GM12878 (cell line): ENCODE measurements at regions not wholly inside any gene's neighbourhood (a gene's known extent, or its start where the extent isn't known, plus 50 kb on each side); places are given as distances from the start of the nearest gene placed in this dataset.

ENCODE experiments used
- ATAC-seq: fragments of 200-7000 bp; cut with Tn5 transposase; 3 replicates; pipeline ENCODE4 v1.9.1; 2020; ENCODE audit warnings: mild to moderate bottlenecking, moderate library complexity
- BruUV-seq: library from RNA; stranded (reverse); fragments of 400-500 nt; replicated peaks from 2 replicates; lab custom pipeline; 2021; lab: Mats Ljungman, UMichigan
- CTCF ChIA-PET: fragments of 300-600 bp; sonication (Branson Sonifier 250); formaldehyde crosslinking; extraction: SDS; loops from one replicate; lab custom pipeline; 2021; ENCODE audit warnings: inconsistent platforms; lab: Yijun Ruan, JAX
- POLR2A ChIA-PET: fragments of 350-600 bp; formaldehyde crosslinking; extraction: SDS; loops from one replicate; lab custom pipeline; 2021; ENCODE audit warnings: inconsistent platforms; lab: Charles Lee
- RAD21 ChIA-PET: fragments of 300-600 bp; sonication (Branson Sonifier 250); formaldehyde crosslinking; loops from one replicate; lab custom pipeline; 2023; ENCODE audit warnings: antibody characterized with exemption; ENCODE audit not compliant: unreplicated experiment; lab: Charles Lee
- SMC1A ChIA-PET: fragments of 300-600 bp; sonication (Branson Sonifier 250); formaldehyde crosslinking; loops from one replicate; lab custom pipeline; 2023; ENCODE audit not compliant: unreplicated experiment, uncharacterized antibody; lab: Charles Lee
- DNase-seq: peaks from one replicate; pipeline ENCODE4 v3.0.0-alpha.2; 2011; ENCODE audit warnings: low read depth, low spot score
- FAIRE-seq: peaks from 3 replicates; lab custom pipeline; 2011; peaks lifted over from hg19 to GRCh38; lab: Jason Lieb, UNC
- H2AFZ ChIP-seq: 2 replicates; pipeline ENCODE4 v1.6.0; 2011; ENCODE audit warnings: low read depth, low read length, control low read depth; ENCODE audit not compliant: control insufficient read depth
- H3K27ac ChIP-seq: 2 replicates; pipeline ENCODE4 v1.5.1; 2011; ENCODE audit warnings: control low read depth; ENCODE audit not compliant: control insufficient read depth, insufficient read depth
- H3K27me3 ChIP-seq, 2 experiments: replicated peaks in 1 of 2; 2 replicates each; pipeline versions ENCODE4 v1.6.0 to v1.6.1; 2011; ENCODE audit warnings: low read length in 1 of 2; ENCODE audit not compliant: control insufficient read depth in 2 of 2, insufficient read depth in 2 of 2
- H3K36me3 ChIP-seq, 2 experiments: 2 replicates each; pipeline ENCODE4 v1.5.1; 2011; ENCODE audit warnings: low read length in 1 of 2; ENCODE audit not compliant: control insufficient read depth in 2 of 2, insufficient read depth in 2 of 2
- H3K4me1 ChIP-seq: 2 replicates; pipeline ENCODE4 v1.6.1; 2011; ENCODE audit warnings: mild to moderate bottlenecking, low read length, moderate library complexity, mixed read lengths; ENCODE audit not compliant: control insufficient read depth, insufficient read depth
- H3K4me2 ChIP-seq: 2 replicates; pipeline ENCODE4 v1.6.0; 2011; ENCODE audit warnings: control low read depth; ENCODE audit not compliant: control insufficient read depth, insufficient read depth
- H3K4me3 ChIP-seq: fragments of 200-600 bp; sonication (generic); 2 replicates; pipeline ENCODE4 v1.5.1; 2016
- H3K79me2 ChIP-seq: 2 replicates; pipeline ENCODE4 v1.6.0; 2011; ENCODE audit warnings: low read length; ENCODE audit not compliant: control insufficient read depth, insufficient read depth
- H3K9ac ChIP-seq: 2 replicates; pipeline ENCODE4 v1.8.0; 2011; ENCODE audit warnings: low read length, control low read depth, mixed read lengths; ENCODE audit not compliant: control insufficient read depth, insufficient read depth
- H3K9me3 ChIP-seq: replicated peaks from 3 replicates; pipeline ENCODE4 v1.5.1; 2011; ENCODE audit warnings: mild to moderate bottlenecking, low read length; ENCODE audit not compliant: control insufficient read depth, insufficient read depth
- H4K20me1 ChIP-seq: 2 replicates; pipeline ENCODE4 v1.6.0; 2011; ENCODE audit not compliant: control insufficient read depth, insufficient read depth
- ATF2 ChIP-seq: IDR thresholded peaks from 2 replicates; pipeline ENCODE4 v1.6.1; 2012; ENCODE audit warnings: low read length, inconsistent platforms
- BRCA1 ChIP-seq: IDR thresholded peaks from 2 replicates; pipeline ENCODE4 v1.6.1; 2011; ENCODE audit warnings: low read depth, low read length, improper control_type of control experiment
- MTA3 ChIP-seq: IDR thresholded peaks from 2 replicates; pipeline ENCODE4 v1.6.1; 2012; ENCODE audit warnings: low read length, inconsistent platforms, borderline replicate concordance
- SIX5 ChIP-seq: IDR thresholded peaks from 2 replicates; pipeline ENCODE4 v1.6.1; 2011; ENCODE audit warnings: mild to moderate bottlenecking, low read depth, low read length, moderate library complexity; ENCODE audit not compliant: severe bottlenecking
- SMARCA5 ChIP-seq: fragments of 450-650 bp; IDR thresholded peaks from 2 replicates; pipeline ENCODE4 v1.6.1; 2017; ENCODE audit warnings: mild to moderate bottlenecking
- SUZ12 ChIP-seq: fragments of 200-600 bp; sonication (generic); IDR thresholded peaks from one replicate; pipeline ENCODE4 v1.6.1; 2018; ENCODE audit warnings: antibody characterized with exemption, mild to moderate bottlenecking; ENCODE audit not compliant: unreplicated experiment
- YY1 ChIP-seq: IDR thresholded peaks from 2 replicates; pipeline ENCODE4 v1.6.1; 2011; ENCODE audit warnings: low read depth, mild to moderate bottlenecking, low read length
- ZNF217 ChIP-seq: fragments of 450-650 bp; IDR thresholded peaks from 2 replicates; pipeline ENCODE4 v1.6.1; 2017; ENCODE audit warnings: antibody characterized with exemption, mild to moderate bottlenecking
- in situ Hi-C: fragments of 300-500 bp; cut with MboI; formaldehyde crosslinking; loops from 9 replicates; pipeline ENCODE4 v1.14.3; 2018; ENCODE audit warnings: mixed read lengths
- intact Hi-C: fragments of 100-400 bp; cut with micrococcal nuclease; formaldehyde crosslinking; loops from one replicate; pipeline ENCODE4 v1.14.2; 2022; ENCODE audit not compliant: unreplicated experiment
- TF ChIP-seq, protein P1 (sequence below): IDR thresholded peaks from 2 replicates; pipeline ENCODE4 v1.6.1; 2011; ENCODE audit warnings: low read depth, low read length, improper control_type of control experiment, borderline replicate concordance
- TF ChIP-seq, protein P2 (sequence below): fragments of 450-650 bp; IDR thresholded peaks from 2 replicates; pipeline ENCODE4 v1.6.1; 2018; ENCODE audit warnings: mild to moderate bottlenecking, low read depth, moderate library complexity; ENCODE audit not compliant: partially characterized antibody
- TF ChIP-seq, protein P3 (sequence below): IDR thresholded peaks from 2 replicates; pipeline ENCODE4 v1.6.1; 2012; ENCODE audit warnings: improper control_type of control experiment, low read depth, low read length; ENCODE audit not compliant: insufficient replicate concordance
- TF ChIP-seq, protein P4 (sequence below): fragments of 150-350 bp; IDR thresholded peaks from 2 replicates; pipeline ENCODE4 v1.6.1; 2014; ENCODE audit warnings: mild to moderate bottlenecking, low read depth, low read length

GRCh38 chr4:176539785-176540175 lies 220.0 kb downstream of the SPCS3 start:
- no peaks in the 10 kb centered on the region for H3K4me1 ChIP-seq
- FAIRE-seq = no peak
- ATAC-seq = no peak
- intact Hi-C loops (no loop called here), in situ Hi-C loops (no loop called here)
- H3K4me2 ChIP-seq = no peak overlapping the region
- ChIA-PET CTCF (no interaction called here), RAD21 (no interaction called here), SMC1A (no interaction called here), POLR2A (interaction anchor here (0.7 kb wide), 1 partner anchor 46 kb away, joined by 13 read pairs; no protein-coding TSS in a partner anchor)
- no peaks in the 10 kb centered on the region for H3K9me3 ChIP-seq
- H3K27ac ChIP-seq = no peak overlapping the region
- no peak for DNase-seq
- H3K79me2 ChIP-seq = no peaks in the 10 kb centered on the region
- no peak overlapping the region for H2AFZ ChIP-seq
- no peak overlapping the region for H3K9ac ChIP-seq
- H3K4me3 ChIP-seq = no peak overlapping the region
- H4K20me1 ChIP-seq = no peaks in the 10 kb centered on the region
- no TSS peak for BruUV-seq
- H3K27me3 ChIP-seq = no peaks in the 10 kb centered on the region; a peak in 1 of 4 replicates
- H3K36me3 ChIP-seq = no peaks in the 10 kb centered on the region
- TF ChIP-seq ATF2 (no peak), YY1 (no peak), ZNF217 (no peak), BRCA1 (no peak), SUZ12 (no peak), SIX5 (no peak), SMARCA5 (no peak), MTA3 (no peak)
- TF ChIP-seq, protein P1, sequence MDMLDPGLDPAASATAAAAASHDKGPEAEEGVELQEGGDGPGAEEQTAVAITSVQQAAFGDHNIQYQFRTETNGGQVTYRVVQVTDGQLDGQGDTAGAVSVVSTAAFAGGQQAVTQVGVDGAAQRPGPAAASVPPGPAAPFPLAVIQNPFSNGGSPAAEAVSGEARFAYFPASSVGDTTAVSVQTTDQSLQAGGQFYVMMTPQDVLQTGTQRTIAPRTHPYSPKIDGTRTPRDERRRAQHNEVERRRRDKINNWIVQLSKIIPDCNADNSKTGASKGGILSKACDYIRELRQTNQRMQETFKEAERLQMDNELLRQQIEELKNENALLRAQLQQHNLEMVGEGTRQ = no peak
- TF ChIP-seq, protein P2, sequence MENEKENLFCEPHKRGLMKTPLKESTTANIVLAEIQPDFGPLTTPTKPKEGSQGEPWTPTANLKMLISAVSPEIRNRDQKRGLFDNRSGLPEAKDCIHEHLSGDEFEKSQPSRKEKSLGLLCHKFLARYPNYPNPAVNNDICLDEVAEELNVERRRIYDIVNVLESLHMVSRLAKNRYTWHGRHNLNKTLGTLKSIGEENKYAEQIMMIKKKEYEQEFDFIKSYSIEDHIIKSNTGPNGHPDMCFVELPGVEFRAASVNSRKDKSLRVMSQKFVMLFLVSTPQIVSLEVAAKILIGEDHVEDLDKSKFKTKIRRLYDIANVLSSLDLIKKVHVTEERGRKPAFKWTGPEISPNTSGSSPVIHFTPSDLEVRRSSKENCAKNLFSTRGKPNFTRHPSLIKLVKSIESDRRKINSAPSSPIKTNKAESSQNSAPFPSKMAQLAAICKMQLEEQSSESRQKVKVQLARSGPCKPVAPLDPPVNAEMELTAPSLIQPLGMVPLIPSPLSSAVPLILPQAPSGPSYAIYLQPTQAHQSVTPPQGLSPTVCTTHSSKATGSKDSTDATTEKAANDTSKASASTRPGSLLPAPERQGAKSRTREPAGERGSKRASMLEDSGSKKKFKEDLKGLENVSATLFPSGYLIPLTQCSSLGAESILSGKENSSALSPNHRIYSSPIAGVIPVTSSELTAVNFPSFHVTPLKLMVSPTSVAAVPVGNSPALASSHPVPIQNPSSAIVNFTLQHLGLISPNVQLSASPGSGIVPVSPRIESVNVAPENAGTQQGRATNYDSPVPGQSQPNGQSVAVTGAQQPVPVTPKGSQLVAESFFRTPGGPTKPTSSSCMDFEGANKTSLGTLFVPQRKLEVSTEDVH = no peak
- TF ChIP-seq, protein P3, sequence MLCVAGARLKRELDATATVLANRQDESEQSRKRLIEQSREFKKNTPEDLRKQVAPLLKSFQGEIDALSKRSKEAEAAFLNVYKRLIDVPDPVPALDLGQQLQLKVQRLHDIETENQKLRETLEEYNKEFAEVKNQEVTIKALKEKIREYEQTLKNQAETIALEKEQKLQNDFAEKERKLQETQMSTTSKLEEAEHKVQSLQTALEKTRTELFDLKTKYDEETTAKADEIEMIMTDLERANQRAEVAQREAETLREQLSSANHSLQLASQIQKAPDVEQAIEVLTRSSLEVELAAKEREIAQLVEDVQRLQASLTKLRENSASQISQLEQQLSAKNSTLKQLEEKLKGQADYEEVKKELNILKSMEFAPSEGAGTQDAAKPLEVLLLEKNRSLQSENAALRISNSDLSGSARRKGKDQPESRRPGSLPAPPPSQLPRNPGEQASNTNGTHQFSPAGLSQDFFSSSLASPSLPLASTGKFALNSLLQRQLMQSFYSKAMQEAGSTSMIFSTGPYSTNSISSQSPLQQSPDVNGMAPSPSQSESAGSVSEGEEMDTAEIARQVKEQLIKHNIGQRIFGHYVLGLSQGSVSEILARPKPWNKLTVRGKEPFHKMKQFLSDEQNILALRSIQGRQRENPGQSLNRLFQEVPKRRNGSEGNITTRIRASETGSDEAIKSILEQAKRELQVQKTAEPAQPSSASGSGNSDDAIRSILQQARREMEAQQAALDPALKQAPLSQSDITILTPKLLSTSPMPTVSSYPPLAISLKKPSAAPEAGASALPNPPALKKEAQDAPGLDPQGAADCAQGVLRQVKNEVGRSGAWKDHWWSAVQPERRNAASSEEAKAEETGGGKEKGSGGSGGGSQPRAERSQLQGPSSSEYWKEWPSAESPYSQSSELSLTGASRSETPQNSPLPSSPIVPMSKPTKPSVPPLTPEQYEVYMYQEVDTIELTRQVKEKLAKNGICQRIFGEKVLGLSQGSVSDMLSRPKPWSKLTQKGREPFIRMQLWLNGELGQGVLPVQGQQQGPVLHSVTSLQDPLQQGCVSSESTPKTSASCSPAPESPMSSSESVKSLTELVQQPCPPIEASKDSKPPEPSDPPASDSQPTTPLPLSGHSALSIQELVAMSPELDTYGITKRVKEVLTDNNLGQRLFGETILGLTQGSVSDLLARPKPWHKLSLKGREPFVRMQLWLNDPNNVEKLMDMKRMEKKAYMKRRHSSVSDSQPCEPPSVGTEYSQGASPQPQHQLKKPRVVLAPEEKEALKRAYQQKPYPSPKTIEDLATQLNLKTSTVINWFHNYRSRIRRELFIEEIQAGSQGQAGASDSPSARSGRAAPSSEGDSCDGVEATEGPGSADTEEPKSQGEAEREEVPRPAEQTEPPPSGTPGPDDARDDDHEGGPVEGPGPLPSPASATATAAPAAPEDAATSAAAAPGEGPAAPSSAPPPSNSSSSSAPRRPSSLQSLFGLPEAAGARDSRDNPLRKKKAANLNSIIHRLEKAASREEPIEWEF = no peak
- TF ChIP-seq, protein P4, sequence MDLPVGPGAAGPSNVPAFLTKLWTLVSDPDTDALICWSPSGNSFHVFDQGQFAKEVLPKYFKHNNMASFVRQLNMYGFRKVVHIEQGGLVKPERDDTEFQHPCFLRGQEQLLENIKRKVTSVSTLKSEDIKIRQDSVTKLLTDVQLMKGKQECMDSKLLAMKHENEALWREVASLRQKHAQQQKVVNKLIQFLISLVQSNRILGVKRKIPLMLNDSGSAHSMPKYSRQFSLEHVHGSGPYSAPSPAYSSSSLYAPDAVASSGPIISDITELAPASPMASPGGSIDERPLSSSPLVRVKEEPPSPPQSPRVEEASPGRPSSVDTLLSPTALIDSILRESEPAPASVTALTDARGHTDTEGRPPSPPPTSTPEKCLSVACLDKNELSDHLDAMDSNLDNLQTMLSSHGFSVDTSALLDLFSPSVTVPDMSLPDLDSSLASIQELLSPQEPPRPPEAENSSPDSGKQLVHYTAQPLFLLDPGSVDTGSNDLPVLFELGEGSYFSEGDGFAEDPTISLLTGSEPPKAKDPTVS = no peak
